SK-MEL-5 (cell line): ENCODE measurements at regions not wholly inside any gene's neighbourhood (a gene's known extent, or its start where the extent isn't known, plus 50 kb on each side); places are given as distances from the start of the nearest gene placed in this dataset.

Source experiments
- DNase-seq: peaks from one replicate; pipeline ENCODE4 v3.0.0-alpha.2; 2016; ENCODE audit warnings: low read depth, low spot score
- in situ Hi-C: cut with HindIII; loops from 2 replicates; pipeline ENCODE4 v1.10.0; 2016; ENCODE audit warnings: low sequenced_read_pairs, high pct_unique_total_duplicates, low pct_unique_long_range_greater_than_20kb

DNA sequence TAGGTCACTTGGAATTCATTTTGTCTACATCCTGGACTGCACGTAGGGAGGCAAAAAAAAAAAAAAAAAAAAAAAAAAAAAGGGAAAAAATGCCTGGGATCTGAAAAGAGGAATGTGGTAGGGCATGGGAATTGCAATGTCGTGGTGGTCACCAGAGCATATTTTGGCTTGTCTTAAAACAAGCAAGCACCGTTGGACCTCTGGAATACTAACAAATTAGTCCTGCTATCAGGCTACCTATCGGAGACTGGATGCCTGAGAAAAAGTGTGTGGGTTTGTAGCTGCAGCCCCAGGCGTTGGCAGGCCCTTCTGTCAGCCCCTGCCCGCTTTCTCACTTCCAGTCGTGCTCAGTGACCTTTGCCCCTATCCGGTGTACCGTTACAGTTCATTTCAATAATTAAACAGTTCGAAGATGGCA, 588.5 kb upstream of the ZEB2 start:
- in situ Hi-C loops: no loop called here
- DNase-seq: no peak

DNA sequence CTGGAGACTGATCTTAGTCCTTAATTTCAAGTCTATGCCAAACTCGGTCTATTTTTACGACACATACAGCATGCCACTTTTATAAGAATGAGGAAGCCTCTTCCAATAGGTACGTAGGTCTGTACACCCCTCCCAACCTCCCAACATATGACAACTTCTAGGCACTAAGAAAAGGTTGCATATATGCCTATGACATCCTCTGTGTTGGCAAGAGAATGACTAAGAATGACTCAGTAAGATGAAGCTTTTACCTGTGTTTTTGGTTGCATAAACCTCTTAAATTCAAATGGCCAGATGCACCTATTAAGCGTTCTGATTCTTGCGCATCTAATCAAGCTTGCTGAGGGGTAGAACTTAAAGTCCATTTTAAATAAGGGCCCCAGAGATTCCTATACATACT, 586.4 kb upstream of the ZEB2 start:
- no peak for DNase-seq
- in situ Hi-C loops: no loop called here

DNA sequence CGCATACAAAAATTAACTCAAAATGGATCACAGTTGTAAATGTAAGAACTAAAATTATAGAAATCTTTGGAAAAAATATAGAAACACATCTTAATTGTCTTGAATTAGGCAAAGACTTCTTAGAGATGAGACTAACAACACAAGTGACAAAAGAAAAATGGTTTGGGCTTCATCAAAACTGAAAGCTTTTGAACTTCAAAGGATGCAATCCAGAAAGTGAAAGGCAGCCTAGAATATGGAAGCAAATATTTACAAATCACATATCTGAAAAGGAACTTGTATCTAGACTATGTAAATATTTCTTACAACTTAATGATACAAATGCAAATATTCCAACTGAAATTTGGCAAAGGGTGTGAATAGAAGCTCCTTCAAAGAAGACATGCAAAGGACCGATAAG, 582.8 kb upstream of the ZEB2 start:
- in situ Hi-C loops: no loop called here
- no peak for DNase-seq

DNA sequence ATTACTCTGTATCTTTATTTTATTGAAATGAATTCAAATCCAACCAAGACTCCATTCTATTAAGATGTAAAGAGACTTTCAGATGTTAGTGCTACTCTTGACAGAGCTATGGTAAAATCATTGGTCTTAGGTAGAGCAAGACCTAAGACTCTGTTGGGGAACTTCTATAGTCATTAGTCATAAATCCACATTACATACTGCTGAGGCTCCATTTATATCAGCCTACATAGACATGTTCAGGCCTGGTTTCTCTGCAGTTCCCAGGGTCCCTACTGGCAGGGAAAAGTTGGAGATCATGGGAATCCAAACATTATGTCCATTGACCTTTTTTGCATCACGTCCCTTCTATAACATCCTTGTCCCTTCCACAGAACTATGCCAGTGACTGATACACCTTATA, 580.4 kb upstream of the ZEB2 start:
- DNase-seq: no peak
- in situ Hi-C loops: no loop called here

DNA sequence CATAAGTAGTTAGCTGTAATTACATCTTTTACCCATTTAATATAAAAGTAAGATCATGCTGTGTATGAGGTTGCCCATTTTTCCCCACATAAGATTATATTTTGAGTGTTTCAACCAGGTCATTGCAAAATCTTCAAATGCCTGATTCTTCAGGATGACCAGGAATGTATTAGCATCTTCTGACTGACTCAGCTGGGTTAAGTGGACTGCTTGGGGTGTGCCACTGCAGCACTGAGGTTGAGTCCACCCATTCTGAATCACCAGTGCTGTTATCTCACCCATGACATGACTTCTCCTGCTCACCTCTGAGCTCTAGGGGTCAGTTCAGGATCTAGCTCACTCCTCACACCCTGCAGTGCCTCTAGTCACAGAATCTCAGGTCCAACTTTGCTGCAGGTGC, 576.7 kb upstream of the ZEB2 start:
- no peak for DNase-seq
- in situ Hi-C loops: no loop called here

DNA sequence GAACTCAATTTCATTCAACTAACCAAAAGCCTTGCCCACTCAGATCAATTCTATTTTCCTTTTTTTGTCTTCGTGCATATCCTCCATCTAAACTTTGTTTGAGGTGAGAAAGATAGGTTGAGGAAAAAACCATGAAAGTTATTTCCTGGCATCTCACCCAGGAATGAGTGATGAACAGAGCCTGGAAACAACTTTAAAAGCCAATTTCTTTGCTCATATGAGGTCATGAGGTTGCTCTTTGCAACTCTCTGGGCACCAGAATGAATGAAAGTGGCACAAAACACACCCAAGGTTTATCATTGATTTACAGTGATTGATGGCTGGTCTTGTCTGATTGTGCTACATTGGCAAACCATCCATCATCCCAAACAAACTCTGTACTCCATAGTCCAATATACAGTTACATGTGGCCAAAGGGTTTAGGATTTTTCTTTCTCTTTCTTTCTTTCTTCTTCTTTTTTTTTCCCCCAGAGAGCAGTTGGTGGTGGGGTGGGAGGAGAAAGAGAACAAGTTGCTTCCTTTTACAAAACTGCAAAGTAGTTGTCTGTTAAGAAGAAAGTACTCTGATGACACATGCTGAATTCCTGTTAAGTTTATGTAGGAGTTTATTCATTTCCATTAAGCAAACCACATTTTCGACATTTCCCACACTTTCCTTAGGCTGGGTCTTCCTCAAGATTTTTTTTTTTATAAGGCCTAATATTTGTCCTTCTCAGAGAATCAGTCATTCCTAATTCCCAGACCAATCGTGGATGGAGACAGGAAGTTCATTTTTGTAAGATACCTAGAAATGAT, 575.9 kb upstream of the ZEB2 start:
- DNase-seq: no peak
- in situ Hi-C loops: no loop called here

DNA sequence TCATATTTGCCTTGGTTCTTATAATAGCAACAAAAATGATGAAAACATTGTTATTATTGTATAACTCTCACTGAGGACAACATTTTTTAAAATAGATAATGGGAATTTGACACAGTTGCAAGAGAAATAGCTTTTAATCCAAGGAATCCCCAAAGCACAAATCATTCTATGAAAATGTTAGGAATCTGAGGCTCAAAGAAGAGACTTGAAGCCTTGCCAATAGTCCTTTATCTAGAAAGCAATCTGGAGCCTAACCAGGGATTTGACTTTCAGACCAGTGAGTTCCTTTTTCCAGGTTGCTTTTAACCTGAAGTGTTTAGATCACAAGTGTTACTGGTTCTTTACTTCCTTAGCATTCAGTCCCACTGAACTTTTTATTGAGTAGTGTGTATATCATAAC, 574.5 kb upstream of the ZEB2 start:
- in situ Hi-C loops: no loop called here

DNA sequence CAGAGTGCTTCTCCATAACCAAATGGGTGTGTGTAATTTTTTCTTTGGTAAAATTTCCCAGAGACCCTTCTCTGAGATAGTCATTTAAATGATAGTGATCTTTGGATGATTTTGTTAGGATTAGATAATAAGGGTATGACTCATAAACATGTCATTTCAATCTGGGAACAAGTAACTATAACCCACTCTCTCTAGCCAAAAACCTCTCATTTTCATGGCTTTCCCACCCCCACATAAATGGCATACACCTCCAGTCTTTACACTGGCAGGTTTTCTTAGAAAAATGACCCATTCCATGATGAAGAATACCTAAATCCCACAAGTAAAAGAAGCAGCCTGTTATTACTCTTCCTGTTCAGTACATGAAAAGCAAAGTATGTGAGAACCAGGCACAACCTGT, 572.0 kb upstream of the ZEB2 start:
- DNase-seq: no peak
- in situ Hi-C loops: no loop called here

More for the DNA sequence above, 574.5 kb upstream of the ZEB2 start:
- DNase-seq: no peak

DNA sequence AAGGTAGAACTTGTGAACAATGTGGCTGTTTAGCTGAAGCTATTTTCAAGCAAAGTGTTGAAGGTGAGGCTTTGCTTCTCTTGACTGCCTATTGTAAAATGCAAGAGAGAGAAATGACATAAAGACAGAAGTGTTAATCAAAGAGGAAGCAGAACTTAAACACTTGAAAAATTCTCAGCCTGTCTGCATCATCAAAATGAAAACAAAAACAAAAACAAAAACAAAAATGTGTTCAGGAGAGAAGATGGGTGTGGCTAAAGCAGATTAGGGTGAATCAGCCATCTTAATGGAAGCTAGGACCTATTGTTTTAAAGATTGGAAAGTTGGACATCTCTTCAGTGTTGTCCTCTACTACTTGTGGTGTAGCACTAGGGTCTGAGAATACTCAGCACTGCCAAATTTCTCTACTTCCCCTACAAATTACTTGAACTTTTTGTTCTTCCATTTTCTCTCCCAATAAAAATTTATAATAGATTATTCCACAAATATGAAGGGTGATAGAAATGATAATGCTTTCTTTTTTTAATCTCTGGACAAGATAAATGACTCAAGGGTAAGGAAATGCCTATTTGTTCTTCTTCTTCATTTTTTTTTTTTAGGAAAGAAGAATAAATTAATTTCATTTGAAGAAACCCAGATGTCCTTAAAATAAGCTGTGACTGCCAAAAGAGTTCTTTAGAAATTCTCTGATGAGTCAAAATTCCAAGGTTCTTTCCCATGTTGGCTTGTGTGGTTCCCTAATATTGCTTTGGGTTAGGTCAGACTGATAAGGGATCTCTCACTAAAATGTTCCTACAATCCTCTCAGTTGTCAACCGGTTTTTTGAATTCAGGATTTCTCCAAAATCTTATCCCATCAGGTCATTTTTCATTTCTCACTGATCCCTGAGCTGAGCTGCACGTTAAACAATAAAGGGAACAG, 571.2 kb upstream of the ZEB2 start:
- DNase-seq: no peak
- in situ Hi-C loops: no loop called here

DNA sequence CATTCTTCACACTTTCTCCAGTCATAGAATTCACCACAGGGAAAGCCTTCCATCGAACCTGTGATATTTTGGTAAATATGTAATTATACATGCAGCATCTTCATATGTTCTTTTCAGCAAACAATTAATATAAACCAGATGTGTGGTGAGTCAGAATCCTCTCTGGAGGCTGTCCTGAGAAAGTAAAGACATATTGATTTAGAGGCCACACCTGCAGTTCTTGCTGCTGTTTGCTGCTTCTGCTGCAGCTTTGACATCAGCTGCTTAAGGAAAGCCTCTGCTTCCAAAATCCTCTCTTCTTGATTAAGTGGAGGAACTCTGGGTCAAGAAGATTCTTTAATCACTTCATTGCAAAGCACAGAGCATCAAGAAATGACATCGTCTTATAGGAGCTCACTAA, 568.8 kb upstream of the ZEB2 start:
- DNase-seq: no peak
- in situ Hi-C loops: no loop called here

DNA sequence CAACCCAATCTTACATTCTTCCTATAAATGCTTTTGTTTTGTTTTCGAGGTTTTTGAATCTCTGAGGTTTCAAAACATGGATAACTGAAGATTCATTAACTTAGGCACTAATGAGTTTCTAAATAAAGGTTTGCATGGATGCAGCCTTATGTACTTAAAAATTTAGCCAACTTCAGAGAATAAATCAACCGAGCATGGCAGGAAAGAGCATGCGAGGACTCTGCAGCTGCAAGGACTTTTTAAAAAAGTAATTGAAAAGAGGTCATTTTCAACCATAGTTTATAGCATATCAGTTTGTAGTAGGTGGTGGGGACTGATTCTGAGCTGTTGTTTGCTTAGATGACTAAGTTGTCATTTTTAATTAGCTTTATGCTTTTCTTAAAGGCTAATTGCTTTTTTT, 567.0 kb upstream of the ZEB2 start:
- in situ Hi-C loops: no loop called here
- DNase-seq: no peak

DNA sequence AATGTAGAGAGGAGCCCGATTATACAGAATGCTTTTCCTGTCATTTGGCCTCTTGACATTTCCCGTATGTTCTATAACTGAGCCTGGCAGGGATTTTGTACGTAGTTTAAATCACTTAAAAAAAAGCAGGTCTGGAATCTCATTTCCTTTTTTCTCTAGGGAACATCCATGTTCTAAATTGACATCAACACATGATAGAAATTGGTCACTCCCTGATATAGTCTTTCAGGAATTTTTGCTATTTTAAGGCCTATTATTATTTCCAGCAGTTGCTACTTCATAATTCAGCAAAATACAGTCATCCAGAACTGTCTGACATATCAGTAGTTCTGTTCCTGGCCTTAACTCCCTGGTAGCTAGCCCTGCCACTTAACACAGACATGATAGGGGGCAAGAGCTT, 565.7 kb upstream of the ZEB2 start:
- DNase-seq: no peak
- in situ Hi-C loops: no loop called here

DNA sequence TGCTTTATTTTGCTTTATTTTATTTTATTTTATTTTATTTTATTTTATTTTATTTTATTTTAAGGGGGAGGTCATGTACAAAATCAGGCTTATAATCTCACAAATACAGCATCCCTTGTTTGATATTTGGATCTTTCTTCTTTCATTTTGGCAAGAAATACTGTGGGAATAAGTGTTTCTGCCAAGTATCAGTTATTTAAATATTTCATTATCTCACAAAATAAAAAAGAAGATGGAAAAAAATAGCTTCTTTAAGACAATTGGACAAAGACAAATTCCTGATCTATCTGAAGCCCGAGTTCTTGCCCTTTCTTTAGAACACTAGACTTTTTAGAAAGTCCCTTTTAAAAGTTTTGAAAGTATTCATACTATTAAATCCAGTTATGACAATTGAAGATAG, 560.5 kb upstream of the ZEB2 start:
- no peak for DNase-seq
- in situ Hi-C loops: no loop called here

DNA sequence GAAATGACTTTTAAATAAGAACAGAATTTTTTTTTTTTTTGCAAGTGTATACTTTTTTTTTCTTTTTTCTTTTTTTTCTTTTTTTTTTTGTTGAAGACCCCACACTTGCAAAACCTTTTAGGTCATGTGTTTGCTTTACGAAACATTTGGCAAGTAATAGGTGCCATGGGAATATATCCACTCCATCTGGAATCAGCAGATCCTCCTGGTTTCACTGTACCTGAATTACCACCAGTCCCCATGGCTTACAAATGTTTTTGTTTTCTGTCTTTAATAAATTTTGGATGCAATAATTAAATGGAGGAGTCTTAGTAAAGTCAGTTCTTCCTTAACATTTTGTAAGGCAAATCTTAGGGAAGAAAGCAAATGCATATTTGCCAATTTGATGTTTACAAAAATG, 559.7 kb upstream of the ZEB2 start:
- in situ Hi-C loops: no loop called here
- DNase-seq: no peak

DNA sequence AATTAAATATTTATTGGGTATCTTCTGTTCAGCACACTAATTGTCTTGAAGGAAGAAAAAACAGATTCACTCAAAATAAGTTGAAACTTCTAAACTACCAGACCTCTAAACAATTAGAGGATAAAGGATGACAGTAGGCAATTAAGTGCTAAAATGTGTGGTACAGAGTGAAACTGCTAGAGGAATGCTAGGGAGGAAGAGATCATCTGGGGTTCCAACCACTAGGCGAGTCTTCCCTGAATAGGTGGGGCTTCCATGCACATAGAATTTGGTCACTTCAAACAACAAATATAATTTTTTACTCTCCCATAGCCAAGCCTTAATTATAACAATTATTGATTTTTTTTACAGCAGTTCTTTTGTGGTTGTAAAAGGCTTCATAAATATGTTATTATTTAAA, 559.0 kb upstream of the ZEB2 start:
- in situ Hi-C loops: no loop called here
- no peak for DNase-seq

DNA sequence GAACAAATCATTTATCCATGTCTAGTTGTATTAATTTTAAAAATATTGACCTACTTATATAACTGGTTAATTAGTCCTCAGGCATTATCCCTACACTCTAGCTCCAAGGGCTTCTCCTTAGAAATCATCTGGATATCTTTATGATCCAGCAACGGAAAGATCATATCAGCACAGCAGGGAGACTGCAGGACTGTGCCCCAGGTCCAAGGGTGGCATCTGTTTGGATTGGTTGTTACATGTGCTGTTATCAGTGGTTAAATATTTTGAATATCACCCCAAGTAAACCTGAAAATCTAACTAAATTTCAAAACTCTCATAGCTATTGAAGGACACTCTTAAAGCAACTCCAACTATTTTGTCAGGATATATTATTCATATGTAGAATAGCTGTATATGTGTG, 556.2 kb upstream of the ZEB2 start:
- no peak for DNase-seq
- in situ Hi-C loops: no loop called here

DNA sequence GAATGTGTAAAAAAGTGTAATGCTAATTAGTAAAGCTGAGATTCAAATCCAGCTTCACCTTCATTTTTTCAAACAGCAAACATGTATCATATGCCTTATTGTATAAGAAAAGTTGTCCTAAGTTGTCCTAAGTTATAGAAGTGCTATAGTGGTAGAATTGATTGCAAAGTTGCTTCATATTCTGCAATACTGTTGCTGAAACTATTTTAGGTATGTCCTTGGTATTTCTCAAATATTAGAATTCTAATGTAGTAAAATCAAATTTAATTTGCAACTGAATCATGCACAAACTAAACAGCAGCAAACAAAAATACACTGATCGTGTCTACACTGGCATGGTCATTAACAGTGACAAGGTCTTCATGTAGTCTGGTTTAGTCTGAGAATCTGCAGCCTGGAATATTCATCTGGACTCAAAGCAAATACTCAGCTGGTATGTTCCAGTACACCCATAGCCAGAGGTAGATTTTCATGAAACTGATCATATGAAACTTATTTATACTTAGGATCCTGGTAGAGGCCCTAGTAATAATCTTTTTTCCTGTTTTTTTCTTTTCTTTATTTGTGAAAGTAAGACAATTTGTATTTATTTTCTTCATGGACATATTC, 555.6 kb upstream of the ZEB2 start:
- DNase-seq: no peak
- in situ Hi-C loops: no loop called here

DNA sequence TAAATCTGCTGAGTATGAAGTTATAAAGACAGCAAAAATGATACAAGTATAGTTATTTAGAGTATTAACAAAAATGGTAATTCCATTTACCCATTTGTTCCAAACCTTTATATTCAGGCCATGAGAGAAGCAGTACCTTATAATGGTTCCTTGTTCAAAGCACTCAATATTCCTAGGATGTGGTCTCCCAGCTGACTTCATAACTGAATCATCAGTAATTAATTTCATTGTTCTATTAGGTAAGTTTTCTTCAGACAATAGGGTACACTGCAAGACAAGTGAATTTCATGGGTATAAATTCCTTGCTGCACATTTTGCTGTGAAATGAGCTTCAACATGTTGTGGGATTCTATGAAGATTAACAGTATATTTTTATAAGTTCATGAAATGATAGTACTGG, 550.8 kb upstream of the ZEB2 start:
- peak; percentile 6 for DNase-seq
- in situ Hi-C loops: no loop called here

DNA sequence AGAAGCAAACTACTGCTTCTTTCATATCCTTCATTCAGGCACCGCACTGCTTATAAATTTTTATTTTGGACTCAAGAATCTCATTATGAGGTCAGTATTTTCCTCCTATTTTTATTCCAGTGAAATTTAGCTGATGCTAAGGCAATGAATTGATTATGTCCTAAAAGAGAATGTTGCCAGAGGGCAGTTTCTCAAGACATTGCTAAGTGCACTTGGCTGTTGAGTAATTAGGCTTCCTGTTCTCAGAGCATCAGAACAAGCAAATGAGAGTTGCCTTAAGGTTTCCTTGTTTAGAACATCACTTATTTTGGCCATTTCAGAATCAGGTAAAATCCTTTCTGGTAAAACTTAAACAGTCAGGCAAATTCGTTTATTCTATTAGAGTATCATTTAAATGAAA, 548.6 kb upstream of the ZEB2 start:
- in situ Hi-C loops: no loop called here
- no peak for DNase-seq
